GM23338 (cell line): ENCODE measurements at regions not wholly inside any gene's neighbourhood (a gene's known extent, or its start where the extent isn't known, plus 50 kb on each side); places are given as distances from the start of the nearest gene placed in this dataset.

Experiments
- ATAC-seq: fragments of 200-7000 bp; cut with Tn5 transposase; 3 replicates; pipeline ENCODE4 v1.9.1; 2020
- DNase-seq: peaks from one replicate; pipeline ENCODE4 v3.0.0-alpha.2; 2015; ENCODE audit warnings: low spot score
- H2AFZ ChIP-seq: fragments of 200-600 bp; sonication (generic); 2 replicates; pipeline ENCODE4 v1.8.0; 2016; ENCODE audit warnings: antibody characterized with exemption, mild to moderate bottlenecking, moderate library complexity
- H3F3A ChIP-seq: fragments of 200-600 bp; sonication (generic); replicated peaks from 2 replicates; pipeline ENCODE4 v1.8.0; 2017; ENCODE audit warnings: antibody characterized with exemption, mixed run types, low read depth
- H3K27ac ChIP-seq: fragments of 200-600 bp; sonication (generic); 2 replicates; pipeline ENCODE4 v1.6.1; 2016; ENCODE audit warnings: low read depth
- H3K27me3 ChIP-seq: fragments of 200-600 bp; sonication (generic); 2 replicates; pipeline ENCODE4 v1.8.0; 2016; ENCODE audit warnings: mild to moderate bottlenecking, mixed run types, moderate library complexity; ENCODE audit not compliant: insufficient read depth
- H3K36me3 ChIP-seq: fragments of 200-600 bp; sonication (generic); 2 replicates; pipeline ENCODE4 v1.8.0; 2016; ENCODE audit warnings: mild to moderate bottlenecking; ENCODE audit not compliant: insufficient read depth
- H3K4me1 ChIP-seq: fragments of 200-600 bp; sonication (generic); 2 replicates; pipeline ENCODE4 v1.8.0; 2016; ENCODE audit warnings: mild to moderate bottlenecking, moderate library complexity; ENCODE audit not compliant: insufficient read depth
- H3K4me2 ChIP-seq: fragments of 200-600 bp; sonication (generic); 2 replicates; pipeline ENCODE4 v1.7.1; 2017; ENCODE audit warnings: mixed run types
- H3K4me3 ChIP-seq: fragments of 200-600 bp; sonication (generic); 2 replicates; pipeline ENCODE4 v1.6.1; 2016; ENCODE audit warnings: mixed run types
- H3K79me2 ChIP-seq: fragments of 200-600 bp; sonication (generic); replicated peaks from 2 replicates; pipeline ENCODE4 v1.8.0; 2017; ENCODE audit warnings: mild to moderate bottlenecking; ENCODE audit not compliant: insufficient read depth
- H3K9me2 ChIP-seq: fragments of 200-600 bp; sonication (generic); 2 replicates; pipeline ENCODE4 v1.8.0; 2017; ENCODE audit not compliant: insufficient read depth
- H4K20me1 ChIP-seq: fragments of 200-600 bp; sonication (generic); replicated peaks from 2 replicates; pipeline ENCODE4 v1.8.0; 2017; ENCODE audit warnings: mild to moderate bottlenecking; ENCODE audit not compliant: insufficient read depth
- H3K27ac Mint-ChIP-seq: 2 replicates; pipeline ENCODE4 v1.8.0; 2020; ENCODE audit warnings: inconsistent platforms, mild to moderate bottlenecking, moderate library complexity, mixed read lengths
- H3K27me3 Mint-ChIP-seq: 3 replicates; pipeline ENCODE4 v1.8.0; 2022; ENCODE audit warnings: low read depth, mild to moderate bottlenecking, moderate library complexity, mixed read lengths, inconsistent platforms; ENCODE audit not compliant: insufficient read depth, poor library complexity
- H3K36me3 Mint-ChIP-seq: 3 replicates; pipeline ENCODE4 v1.8.0; 2021; ENCODE audit warnings: low read depth, mild to moderate bottlenecking, inconsistent platforms, moderate library complexity, mixed read lengths
- H3K4me1 Mint-ChIP-seq: 3 replicates; pipeline ENCODE4 v1.8.0; 2020; ENCODE audit warnings: mild to moderate bottlenecking, inconsistent platforms, mixed read lengths
- H3K4me3 Mint-ChIP-seq: 3 replicates; pipeline ENCODE4 v1.8.0; 2021; ENCODE audit warnings: moderate library complexity, mild to moderate bottlenecking, inconsistent platforms, mixed read lengths
- H3K9me3 Mint-ChIP-seq: 3 replicates; pipeline ENCODE4 v1.8.0; 2020; ENCODE audit warnings: moderate library complexity, mild to moderate bottlenecking, inconsistent platforms, mixed read lengths
- EZH2phosphoT487 ChIP-seq: fragments of 200-600 bp; sonication (generic); IDR thresholded peaks from one replicate; pipeline ENCODE4 v1.8.1; 2018; ENCODE audit warnings: antibody characterized with exemption; ENCODE audit not compliant: unreplicated experiment
- REST ChIP-seq: IDR thresholded peaks from one replicate; pipeline ENCODE4 v1.6.1; 2018; ENCODE audit warnings: antibody characterized with exemption; ENCODE audit not compliant: unreplicated experiment
- ZNF462 ChIP-seq: fragments of 250-450 bp; sonication (Bioruptor Pico); IDR thresholded peaks from 2 replicates; pipeline ENCODE4 v1.5.0; 2020; ENCODE audit warnings: mild to moderate bottlenecking, moderate library complexity

DNA sequence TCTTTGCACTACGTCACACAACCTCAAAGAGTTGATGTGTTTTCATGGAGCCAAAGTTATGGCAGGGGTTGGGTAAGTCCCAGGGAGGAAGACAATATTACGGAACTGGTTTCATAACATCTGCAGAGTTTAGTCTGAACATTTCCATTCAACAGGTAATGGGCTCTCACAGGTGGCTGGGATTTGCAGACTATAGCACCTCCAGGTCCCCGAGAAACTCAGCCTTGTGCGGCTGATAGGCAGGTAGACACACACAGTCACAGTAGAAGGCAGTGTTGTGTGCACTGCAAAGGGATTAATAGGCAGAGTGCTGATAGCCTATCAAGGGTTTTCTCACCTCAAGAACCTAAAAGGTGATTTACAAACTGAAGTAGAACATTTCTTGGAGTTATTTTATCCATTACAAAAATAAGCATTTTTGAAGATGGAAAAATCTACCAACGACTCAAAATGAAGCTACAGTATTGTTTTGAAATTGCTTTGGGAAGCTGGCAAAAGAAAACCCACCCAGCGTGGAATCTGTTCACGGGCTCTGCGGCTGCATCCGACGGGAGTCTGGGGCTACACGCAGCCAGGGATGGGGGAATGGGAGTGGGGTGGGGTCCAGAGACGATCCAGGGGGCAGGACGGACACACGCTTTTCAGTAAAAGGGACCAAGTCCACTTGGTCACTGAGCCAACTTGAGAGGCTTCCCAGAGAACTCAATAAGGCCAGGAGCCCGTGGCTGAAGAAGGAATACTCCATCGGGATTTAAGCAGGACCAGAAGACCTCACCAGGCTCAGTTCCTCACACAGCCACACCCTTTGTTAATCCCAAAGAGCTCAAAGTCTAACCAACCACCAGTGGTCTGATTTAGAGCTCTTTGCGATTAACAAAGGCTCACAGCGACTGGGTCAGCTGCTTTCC, 82.9 kb downstream of the CHRNA1 start:
- peak; percentile 48 for DNase-seq

DNA sequence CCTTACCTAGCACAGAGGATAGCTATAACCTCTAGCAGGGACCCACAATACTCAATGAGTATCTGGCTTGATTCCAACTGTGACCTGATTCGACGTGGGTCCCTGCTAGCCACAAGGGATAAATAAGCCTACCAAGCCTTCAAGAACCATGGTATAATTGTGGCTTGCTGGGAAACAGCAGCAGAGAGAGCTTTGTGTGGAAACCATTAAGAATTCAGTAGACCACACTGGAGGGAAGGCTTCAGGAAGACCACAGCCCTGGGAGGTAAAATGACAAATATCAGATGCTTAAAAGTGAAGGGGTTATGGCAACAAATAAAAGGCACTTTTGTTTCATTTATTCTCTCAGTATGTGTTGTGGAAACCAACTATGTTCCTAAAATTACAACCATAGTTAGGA, 82.6 kb upstream of the WIPF1 start:
- Histone ChIP-seq H3K79me2 (no peaks in the 10 kb centered on the region), H3K9me2 (no peaks in the 10 kb centered on the region), H3K4me3 (no peak overlapping the region), H3K4me2 (no peak overlapping the region), H3F3A (0 out of 2 replicates have a peak, but pooled peaks cover 3% of the 10 kb centered on the region), H4K20me1 (no peaks in the 10 kb centered on the region; the same call in 1 of the 2 replicates), H3K4me1 (peaks cover 13% of the 10 kb centered on the region), H2AFZ (no peak overlapping the region), H3K27ac (no peak overlapping the region), H3K36me3 (no peaks in the 10 kb centered on the region), H3K27me3 (peaks cover 54% of the 10 kb centered on the region)
- Mint-ChIP-seq H3K27ac (no peak overlapping the region), H3K36me3 (no peaks in the 10 kb centered on the region), H3K4me1 (peaks cover 16% of the 10 kb centered on the region), H3K9me3 (no peaks in the 10 kb centered on the region), H3K27me3 (peaks cover 34% of the 10 kb centered on the region), H3K4me3 (no peak overlapping the region)
- DNase-seq: no peak
- no peak for TF ChIP-seq ZNF462 (CRISPR knock-in tag)
- ATAC-seq: no peak

More for the DNA sequence above, 82.9 kb downstream of the CHRNA1 start:
- Histone ChIP-seq H3K27me3 (peaks cover 63% of the 10 kb centered on the region), H2AFZ (peak overlapping the region; percentile 99), H3K4me1 (peaks cover 13% of the 10 kb centered on the region), H3K9me2 (no peaks in the 10 kb centered on the region), H4K20me1 (no peaks in the 10 kb centered on the region; the same call in 1 of the 2 replicates), H3K4me2 (peak overlapping the region; percentile 95), H3K36me3 (no peaks in the 10 kb centered on the region), H3K4me3 (peak overlapping the region; percentile 80), H3F3A (0 out of 2 replicates have a peak, but pooled peaks cover 3% of the 10 kb centered on the region), H3K27ac (no peak overlapping the region), H3K79me2 (no peaks in the 10 kb centered on the region)
- TF ChIP-seq REST (no peak), EZH2phosphoT487 (no peak)
- peak overlapping the region; percentile 71 for H3K4me3 Mint-ChIP-seq
- H3K27ac Mint-ChIP-seq: no peak overlapping the region
- H3K4me1 Mint-ChIP-seq: peaks cover 16% of the 10 kb centered on the region
- no peaks in the 10 kb centered on the region for H3K9me3 Mint-ChIP-seq
- H3K36me3 Mint-ChIP-seq: no peaks in the 10 kb centered on the region
- H3K27me3 Mint-ChIP-seq: peaks cover 34% of the 10 kb centered on the region
- ATAC-seq: peak; percentile 27
